Glomerular visceral epithelial cell (primary cell): ENCODE measurements at regions not wholly inside any gene's neighbourhood (a gene's known extent, or its start where the extent isn't known, plus 50 kb on each side); places are given as distances from the start of the nearest gene placed in this dataset.
"Not testable (repeated sequence)": the region's sequence is repeated elsewhere in the genome, so short reads cannot be mapped to it uniquely, and the experiment has no call there.

Experiments used
- DNase-seq: peaks from one replicate; pipeline ENCODE4 v3.0.0-alpha.2; 2016; ENCODE audit errors: extremely low spot score

GRCh38 chr7:54898659-54899340, 120.0 kb upstream of the EGFR start:
- DNase-seq: no peak

GRCh38 chr7:54901840-54902239, 117.0 kb upstream of the EGFR start:
- no peak for DNase-seq

GRCh38 chr7:54904130-54904529, 114.7 kb upstream of the EGFR start:
- peak; percentile 5 for DNase-seq

GRCh38 chr7:54904986-54905385, 113.8 kb upstream of the EGFR start:
- no peak for DNase-seq

- no peak for DNase-seq
Observed at GRCh38 chr7:54906963-54907362, 111.9 kb upstream of the EGFR start.

GRCh38 chr7:54907981-54908380, 110.8 kb upstream of the EGFR start:
- DNase-seq: no peak

GRCh38 chr7:54908760-54909438, 109.9 kb upstream of the EGFR start:
- DNase-seq: no peak

- no peak for DNase-seq
Observed at GRCh38 chr7:54915870-54916598, 102.8 kb upstream of the EGFR start.

GRCh38 chr7:54917613-54918391, 101.0 kb upstream of the EGFR start:
- DNase-seq: no peak

- DNase-seq: no peak
Observed at GRCh38 chr7:54921116-54921515, 97.7 kb upstream of the EGFR start.

- DNase-seq: no peak
Observed at GRCh38 chr7:54931532-54931931, 87.3 kb upstream of the EGFR start.

- DNase-seq: peak; percentile 88
Observed at GRCh38 chr7:54932818-54933543, 85.8 kb upstream of the EGFR start.

- DNase-seq: no peak
Observed at GRCh38 chr7:54933643-54934042, 85.2 kb upstream of the EGFR start.

GRCh38 chr7:54940748-54941147, 78.1 kb upstream of the EGFR start:
- DNase-seq: no peak

GRCh38 chr7:54944179-54944578, 74.6 kb upstream of the EGFR start:
- no peak for DNase-seq

GRCh38 chr7:54946271-54946670, 72.5 kb upstream of the EGFR start:
- no peak for DNase-seq

- no peak for DNase-seq
Observed at GRCh38 chr7:54946764-54947163, 72.1 kb upstream of the EGFR start.

- DNase-seq: no peak
Observed at GRCh38 chr7:54947266-54947665, 71.6 kb upstream of the EGFR start.

GRCh38 chr7:54949514-54949913, 69.3 kb upstream of the EGFR start:
- DNase-seq: not testable (repeated sequence)

- DNase-seq: no peak
Observed at GRCh38 chr7:54955296-54955695, 63.5 kb upstream of the EGFR start.

GRCh38 chr7:54955696-54956420, 63.0 kb upstream of the EGFR start:
- DNase-seq: no peak
